GM12878 (cell line): ENCODE measurements at regions not wholly inside any gene's neighbourhood (a gene's known extent, or its start where the extent isn't known, plus 50 kb on each side); places are given as distances from the start of the nearest gene placed in this dataset.
"Not testable (repeated sequence)": the region's sequence is repeated elsewhere in the genome, so short reads cannot be mapped to it uniquely, and the experiment has no call there.

Experiments used
- ATAC-seq: fragments of 200-7000 bp; cut with Tn5 transposase; 3 replicates; pipeline ENCODE4 v1.9.1; 2020; ENCODE audit warnings: mild to moderate bottlenecking, moderate library complexity
- BruUV-seq: library from RNA; stranded (reverse); fragments of 400-500 nt; replicated peaks from 2 replicates; lab custom pipeline; 2021; lab: Mats Ljungman, UMichigan
- CTCF ChIA-PET: fragments of 300-600 bp; sonication (Branson Sonifier 250); formaldehyde crosslinking; extraction: SDS; loops from one replicate; lab custom pipeline; 2021; ENCODE audit warnings: inconsistent platforms; lab: Yijun Ruan, JAX
- POLR2A ChIA-PET: fragments of 350-600 bp; formaldehyde crosslinking; extraction: SDS; loops from one replicate; lab custom pipeline; 2021; ENCODE audit warnings: inconsistent platforms; lab: Charles Lee
- RAD21 ChIA-PET: fragments of 300-600 bp; sonication (Branson Sonifier 250); formaldehyde crosslinking; loops from one replicate; lab custom pipeline; 2023; ENCODE audit warnings: antibody characterized with exemption; ENCODE audit not compliant: unreplicated experiment; lab: Charles Lee
- SMC1A ChIA-PET: fragments of 300-600 bp; sonication (Branson Sonifier 250); formaldehyde crosslinking; loops from one replicate; lab custom pipeline; 2023; ENCODE audit not compliant: unreplicated experiment, uncharacterized antibody; lab: Charles Lee
- DNase-seq: peaks from one replicate; pipeline ENCODE4 v3.0.0-alpha.2; 2011; ENCODE audit warnings: low read depth, low spot score
- FAIRE-seq: peaks from 3 replicates; lab custom pipeline; 2011; peaks lifted over from hg19 to GRCh38; lab: Jason Lieb, UNC
- H2AFZ ChIP-seq: 2 replicates; pipeline ENCODE4 v1.6.0; 2011; ENCODE audit warnings: low read depth, low read length, control low read depth; ENCODE audit not compliant: control insufficient read depth
- H3K27ac ChIP-seq: 2 replicates; pipeline ENCODE4 v1.5.1; 2011; ENCODE audit warnings: control low read depth; ENCODE audit not compliant: control insufficient read depth, insufficient read depth
- H3K27me3 ChIP-seq, 2 experiments: replicated peaks in 1 of 2; 2 replicates each; pipeline versions ENCODE4 v1.6.0 to v1.6.1; 2011; ENCODE audit warnings: low read length in 1 of 2; ENCODE audit not compliant: control insufficient read depth in 2 of 2, insufficient read depth in 2 of 2
- H3K36me3 ChIP-seq, 2 experiments: 2 replicates each; pipeline ENCODE4 v1.5.1; 2011; ENCODE audit warnings: low read length in 1 of 2; ENCODE audit not compliant: control insufficient read depth in 2 of 2, insufficient read depth in 2 of 2
- H3K4me1 ChIP-seq: 2 replicates; pipeline ENCODE4 v1.6.1; 2011; ENCODE audit warnings: mild to moderate bottlenecking, low read length, moderate library complexity, mixed read lengths; ENCODE audit not compliant: control insufficient read depth, insufficient read depth
- H3K4me2 ChIP-seq: 2 replicates; pipeline ENCODE4 v1.6.0; 2011; ENCODE audit warnings: control low read depth; ENCODE audit not compliant: control insufficient read depth, insufficient read depth
- H3K4me3 ChIP-seq: fragments of 200-600 bp; sonication (generic); 2 replicates; pipeline ENCODE4 v1.5.1; 2016
- H3K79me2 ChIP-seq: 2 replicates; pipeline ENCODE4 v1.6.0; 2011; ENCODE audit warnings: low read length; ENCODE audit not compliant: control insufficient read depth, insufficient read depth
- H3K9ac ChIP-seq: 2 replicates; pipeline ENCODE4 v1.8.0; 2011; ENCODE audit warnings: low read length, control low read depth, mixed read lengths; ENCODE audit not compliant: control insufficient read depth, insufficient read depth
- H3K9me3 ChIP-seq: replicated peaks from 3 replicates; pipeline ENCODE4 v1.5.1; 2011; ENCODE audit warnings: mild to moderate bottlenecking, low read length; ENCODE audit not compliant: control insufficient read depth, insufficient read depth
- H4K20me1 ChIP-seq: 2 replicates; pipeline ENCODE4 v1.6.0; 2011; ENCODE audit not compliant: control insufficient read depth, insufficient read depth
- ASH2L ChIP-seq: fragments of 300-600, 200-600 bp; sonication (generic); IDR thresholded peaks from 2 replicates; pipeline ENCODE4 v1.6.1; 2017; ENCODE audit warnings: low read depth, mild to moderate bottlenecking, borderline replicate concordance
- ATF2 ChIP-seq: IDR thresholded peaks from 2 replicates; pipeline ENCODE4 v1.6.1; 2012; ENCODE audit warnings: low read length, inconsistent platforms
- ETV6 ChIP-seq, 2 experiments: fragments of 450-650 bp in 1 of 2; IDR thresholded peaks in 1 of 2; conservative IDR thresholded peaks in 1 of 2; 2 replicates each; pipeline ENCODE4 v1.6.1; 2014; ENCODE audit warnings: antibody characterized with exemption in 1 of 2, borderline replicate concordance in 1 of 2, low read depth in 1 of 2, mild to moderate bottlenecking in 1 of 2, moderate library complexity in 1 of 2
- IKZF2 ChIP-seq, 2 experiments: fragments of 450-650 bp; IDR thresholded peaks; 2 replicates each; pipeline ENCODE4 v1.6.1; 2017; ENCODE audit warnings: mild to moderate bottlenecking in 2 of 2, moderate library complexity in 2 of 2
- IRF4 ChIP-seq: IDR thresholded peaks from 2 replicates; pipeline ENCODE4 v1.6.1; 2011; ENCODE audit warnings: low read depth, low read length
- KAT2A ChIP-seq: conservative IDR thresholded peaks from 2 replicates; pipeline ENCODE4 v1.6.1; 2011; ENCODE audit warnings: low read depth, low read length; ENCODE audit not compliant: control insufficient read depth
- LARP7 ChIP-seq: fragments of 450-650 bp; IDR thresholded peaks from 2 replicates; pipeline ENCODE4 v1.6.1; 2017; ENCODE audit warnings: mild to moderate bottlenecking
- MXI1 ChIP-seq: fragments of 150-350 bp; IDR thresholded peaks from 2 replicates; pipeline ENCODE4 v1.6.1; 2011; ENCODE audit warnings: low read depth, mild to moderate bottlenecking, inconsistent platforms, low read length, improper control_type of control experiment
- RELA ChIP-seq: fragments of 450-650 bp; IDR thresholded peaks from 2 replicates; pipeline ENCODE4 v1.8.0; 2014; ENCODE audit warnings: borderline replicate concordance; ENCODE audit not compliant: partially characterized antibody
- SIX5 ChIP-seq: IDR thresholded peaks from 2 replicates; pipeline ENCODE4 v1.6.1; 2011; ENCODE audit warnings: mild to moderate bottlenecking, low read depth, low read length, moderate library complexity; ENCODE audit not compliant: severe bottlenecking
- YBX1 ChIP-seq: fragments of 450-650 bp; IDR thresholded peaks from 2 replicates; pipeline ENCODE4 v1.6.1; 2016; ENCODE audit warnings: antibody characterized with exemption
- ZNF24 ChIP-seq: fragments of 450-650 bp; IDR thresholded peaks from 2 replicates; pipeline ENCODE4 v1.6.1; 2017; ENCODE audit warnings: antibody characterized with exemption, mild to moderate bottlenecking
- ZNF622 ChIP-seq: fragments of 450-650 bp; IDR thresholded peaks from 2 replicates; pipeline ENCODE4 v1.6.1; 2017; ENCODE audit warnings: mild to moderate bottlenecking, inconsistent platforms
- WGBS: methylation state at CpG from one replicate; pipeline ENCODE4 v1.1.6; 2016; ENCODE audit warnings: low lambda C conversion rate; ENCODE audit not compliant: insufficient replicate concordance, insufficient coverage; ENCODE audit errors: missing lambda C conversion rate; 5-methylcytosine and 5-hydroxymethylcytosine counted together
- in situ Hi-C: fragments of 300-500 bp; cut with MboI; formaldehyde crosslinking; loops from 9 replicates; pipeline ENCODE4 v1.14.3; 2018; ENCODE audit warnings: mixed read lengths
- intact Hi-C: fragments of 100-400 bp; cut with micrococcal nuclease; formaldehyde crosslinking; loops from one replicate; pipeline ENCODE4 v1.14.2; 2022; ENCODE audit not compliant: unreplicated experiment

GRCh38 chr3:27040674-27041073 is 328.5 kb downstream of the NEK10 start (continued):
- TF ChIP-seq ETV6 (conservative IDR thresholded peaks at IDR 0.05 in 1 of 2, IDR thresholded peaks at IDR 0.05 in 1 of 2; ENCODE audit: borderline replicate concordance in 1 of 2, low read depth in 1 of 2), result no peak
- no peak for TF ChIP-seq KAT2A
- TF ChIP-seq IRF4, result no peak
- no peak for TF ChIP-seq ASH2L

- H3K9ac ChIP-seq, CTCF ChIA-PET, H3K4me3 ChIP-seq, H3K4me1 ChIP-seq, DNase-seq, H3K79me2 ChIP-seq, H2AFZ ChIP-seq, in situ Hi-C loops, H3K4me2 ChIP-seq, intact Hi-C loops, H4K20me1 ChIP-seq, H3K27me3 ChIP-seq, H3K27ac ChIP-seq, POLR2A ChIA-PET, BruUV-seq, H3K36me3 ChIP-seq, FAIRE-seq, H3K9me3 ChIP-seq, RAD21 ChIA-PET, ATAC-seq: not testable (repeated sequence)
- SMC1A ChIA-PET, result interaction anchor here (1.0 kb wide), 1 partner anchor 23 kb away, joined by 4 read pairs; no protein-coding TSS in a partner anchor
- WGBS, result 11% methylated on average over 2 of the region's 2 CpGs
Observed at GRCh38 chr3:27042541-27042940, 326.6 kb downstream of the NEK10 start.

GRCh38 chr3:27043328-27043955 is 325.7 kb downstream of the NEK10 start:
- BruUV-seq, result no TSS peak
- ATAC-seq (no peak), DNase-seq (no peak), FAIRE-seq (no peak)
- H3K79me2 ChIP-seq, result no peaks in the 10 kb centered on the region
- H3K4me3 ChIP-seq, result no peak overlapping the region
- intact Hi-C loops, result no loop called here
- H4K20me1 ChIP-seq, result no peaks in the 10 kb centered on the region
- CTCF ChIA-PET, result no interaction called here
- H2AFZ ChIP-seq, result no peak overlapping the region
- H3K27me3 ChIP-seq, result no peaks in the 10 kb centered on the region
- no peak overlapping the region for H3K9ac ChIP-seq
- no peaks in the 10 kb centered on the region for H3K9me3 ChIP-seq
- no peaks in the 10 kb centered on the region for H3K36me3 ChIP-seq
- POLR2A ChIA-PET, result no interaction called here
- H3K27ac ChIP-seq, result no peak overlapping the region
- in situ Hi-C loops, result no loop called here
- no peaks in the 10 kb centered on the region for H3K4me1 ChIP-seq
- RAD21 ChIA-PET, result no interaction called here
- H3K4me2 ChIP-seq, result no peak overlapping the region
- WGBS, result 5% methylated on average over 8 of the region's 8 CpGs
- SMC1A ChIA-PET, result no interaction called here
- TF ChIP-seq SIX5 (no peak), IRF4 (no peak), MXI1 (no peak), YBX1 (no peak), ZNF24 (no peak), LARP7 (no peak), ZNF622 (no peak), ATF2 (no peak), IKZF2 (IDR thresholded peaks at IDR 0.05) (no peak), RELA (no peak)
